CD14-positive monocyte (primary cell): ENCODE measurements at regions not wholly inside any gene's neighbourhood (a gene's known extent, or its start where the extent isn't known, plus 50 kb on each side); places are given as distances from the start of the nearest gene placed in this dataset.

Experiments used
- DNase-seq, 3 donors: peaks; one replicate each; pipeline ENCODE4 v3.0.0-alpha.2; 2011 to 2022
- H2AFZ ChIP-seq: 2 replicates; pipeline ENCODE4 v1.6.0; 2012; ENCODE audit warnings: mild to moderate bottlenecking, low read depth, low read length, inconsistent platforms; ENCODE audit not compliant: insufficient read depth, poor library complexity, severe bottlenecking
- H3K27ac ChIP-seq, 2 donors: 1 replicate in 1 of 2; 2 replicates in 1 of 2; pipeline ENCODE4 v1.5.1; 2012 to 2013; ENCODE audit warnings: low read length in 2 of 2, control low read depth in 1 of 2, inconsistent platforms in 1 of 2, low read depth in 1 of 2, mild to moderate bottlenecking in 1 of 2
- H3K27me3 ChIP-seq, 2 donors: one replicate each; pipeline versions ENCODE4 v1.6.0 to v1.6.1; 2011 to 2013; ENCODE audit warnings: low read length in 2 of 2; ENCODE audit not compliant: control insufficient read depth in 2 of 2, insufficient read depth in 2 of 2
- H3K36me3 ChIP-seq, 2 donors: replicated peaks in 1 of 2; 1 replicate in 1 of 2; 2 replicates in 1 of 2; pipeline versions ENCODE4 v1.5.1 to v1.6.1; 2012 to 2013; ENCODE audit warnings: low read length in 2 of 2, control low read depth in 1 of 2, inconsistent platforms in 1 of 2, mild to moderate bottlenecking in 1 of 2; ENCODE audit not compliant: insufficient read depth in 2 of 2, control insufficient read depth in 1 of 2
- H3K4me1 ChIP-seq, 2 donors: 1 replicate in 1 of 2; 2 replicates in 1 of 2; pipeline versions ENCODE4 v1.5.1 to v1.6.1; 2012 to 2013; ENCODE audit warnings: low read length in 2 of 2, control low read depth in 1 of 2, inconsistent platforms in 1 of 2, mild to moderate bottlenecking in 1 of 2, moderate library complexity in 1 of 2; ENCODE audit not compliant: insufficient read depth in 2 of 2, control insufficient read depth in 1 of 2
- H3K4me2 ChIP-seq: replicated peaks from 2 replicates; pipeline ENCODE3; 2012; ENCODE audit warnings: low read length, moderate library complexity, mild to moderate bottlenecking; ENCODE audit not compliant: poor library complexity, severe bottlenecking; ENCODE audit errors: extremely low read depth
- H3K4me3 ChIP-seq, 3 experiments: fragments of 200-600 bp in 1 of 3; sonication (generic) in 1 of 3; replicated peaks in 1 of 3; 1 replicate in 2 of 3; 2 replicates in 1 of 3; pipeline ENCODE4 v1.5.1; 2011 to 2013; ENCODE audit warnings: low read length in 3 of 3, mild to moderate bottlenecking in 3 of 3, control low read depth in 2 of 3, low read depth in 2 of 3, inconsistent platforms in 1 of 3, moderate library complexity in 1 of 3
- H3K79me2 ChIP-seq: 2 replicates; pipeline ENCODE4 v1.6.0; 2012; ENCODE audit warnings: mild to moderate bottlenecking, control low read depth, inconsistent platforms, low read length, moderate library complexity; ENCODE audit not compliant: insufficient read depth
- H3K9ac ChIP-seq: 2 replicates; pipeline ENCODE4 v1.6.0; 2017; ENCODE audit warnings: low read length, mild to moderate bottlenecking; ENCODE audit not compliant: insufficient read depth, poor library complexity, severe bottlenecking
- H3K9me3 ChIP-seq, 2 donors: replicated peaks in 1 of 2; 1 replicate in 1 of 2; 2 replicates in 1 of 2; pipeline versions ENCODE4 v1.5.1 to v1.6.1; 2012 to 2013; ENCODE audit warnings: low read length in 2 of 2, control low read depth in 1 of 2; ENCODE audit not compliant: control insufficient read depth in 1 of 2, insufficient read depth in 1 of 2
- H4K20me1 ChIP-seq: 2 replicates; pipeline ENCODE4 v1.6.0; 2012; ENCODE audit warnings: mild to moderate bottlenecking, low read length, control low read depth, moderate library complexity; ENCODE audit not compliant: insufficient read depth
- H3K27ac Mint-ChIP-seq, 7 donors: one replicate each; pipeline ENCODE4 v1.8.0; 2020; ENCODE audit warnings: mild to moderate bottlenecking in 7 of 7, mixed read lengths in 7 of 7, moderate library complexity in 6 of 7, inconsistent platforms in 2 of 7
- H3K27me3 Mint-ChIP-seq, 3 donors: one replicate each; pipeline ENCODE4 v1.8.0; 2021 to 2022; ENCODE audit warnings: low read depth in 3 of 3, mild to moderate bottlenecking in 3 of 3, mixed read lengths in 3 of 3, moderate library complexity in 3 of 3, inconsistent platforms in 1 of 3
- H3K36me3 Mint-ChIP-seq, 2 donors: one replicate each; pipeline ENCODE4 v1.8.0; 2020; ENCODE audit warnings: mixed read lengths in 2 of 2, inconsistent platforms in 1 of 2, mild to moderate bottlenecking in 1 of 2
- H3K4me1 Mint-ChIP-seq: one replicate; pipeline ENCODE4 v1.8.0; 2020; ENCODE audit warnings: mild to moderate bottlenecking, mixed read lengths
- H3K4me3 Mint-ChIP-seq, 2 donors: one replicate each; pipeline ENCODE4 v1.8.0; 2020; ENCODE audit warnings: mild to moderate bottlenecking in 2 of 2, mixed read lengths in 2 of 2, moderate library complexity in 1 of 2
- H3K9me3 Mint-ChIP-seq, 7 donors: one replicate each; pipeline ENCODE4 v1.8.0; 2020 to 2022; ENCODE audit warnings: mixed read lengths in 7 of 7, mild to moderate bottlenecking in 6 of 7, moderate library complexity in 6 of 7, inconsistent platforms in 2 of 7
- CTCF ChIP-seq: fragments of 200-600 bp; IDR thresholded peaks from one replicate; pipeline ENCODE4 v1.8.0; 2022; ENCODE audit warnings: antibody characterized with exemption, mild to moderate bottlenecking
- WGBS: methylation state at CpG from one replicate; pipeline ENCODE4 v1.1.5; 2013; ENCODE audit warnings: missing lambda C conversion rate; ENCODE audit not compliant: insufficient coverage; 5-methylcytosine and 5-hydroxymethylcytosine counted together
- intact Hi-C, 2 donors: fragments of 100-400 bp; cut with micrococcal nuclease; formaldehyde crosslinking; loops; one replicate each; pipeline versions ENCODE4 v1.15.0 to v1.15.1; 2023

GRCh38 chr3:159245871-159246270 is 444.0 kb downstream of the MFSD1 start:
- H3K27ac Mint-ChIP-seq = no peak overlapping the region

GRCh38 chr3:159246385-159246784 is 444.5 kb downstream of the MFSD1 start:
- Histone ChIP-seq H4K20me1 (no peaks in the 10 kb centered on the region), H3K4me3 (no peak overlapping the region), H3K79me2 (no peaks in the 10 kb centered on the region), H3K27me3 (no peaks in the 10 kb centered on the region), H3K9me3 (no peaks in the 10 kb centered on the region), H2AFZ (no peak overlapping the region), H3K36me3 (no peaks in the 10 kb centered on the region), H3K27ac (no peak overlapping the region), H3K4me1 (no peaks in the 10 kb centered on the region), H3K9ac (no peak overlapping the region), H3K4me2 (no peak overlapping the region)
- intact Hi-C loops = no loop called here
- H3K9me3 Mint-ChIP-seq = peaks cover 0 to 1% (median 0%) of the 10 kb centered on the region in 7 donors
- H3K4me1 Mint-ChIP-seq = no peaks in the 10 kb centered on the region
- 76% methylated on average over 5 of the region's 5 CpGs for WGBS
- TF ChIP-seq CTCF = no peak
- no peak overlapping the region for H3K27ac Mint-ChIP-seq
- H3K27me3 Mint-ChIP-seq = no peaks in the 10 kb centered on the region
- no peak for DNase-seq
- H3K36me3 Mint-ChIP-seq = no peaks in the 10 kb centered on the region
- H3K4me3 Mint-ChIP-seq = no peak overlapping the region

More at GRCh38 chr3:159245871-159246270, 444.0 kb downstream of the MFSD1 start:
- Histone ChIP-seq H3K4me3 (no peak overlapping the region), H3K36me3 (no peaks in the 10 kb centered on the region), H2AFZ (no peak overlapping the region), H3K27ac (no peak overlapping the region), H4K20me1 (no peaks in the 10 kb centered on the region), H3K9me3 (no peaks in the 10 kb centered on the region), H3K4me2 (no peak overlapping the region), H3K4me1 (no peaks in the 10 kb centered on the region), H3K27me3 (no peaks in the 10 kb centered on the region), H3K9ac (no peak overlapping the region), H3K79me2 (no peaks in the 10 kb centered on the region)
- Mint-ChIP-seq H3K36me3 (no peaks in the 10 kb centered on the region), H3K9me3 (peaks cover 0 to 1% (median 0%) of the 10 kb centered on the region in 7 donors), H3K4me1 (no peaks in the 10 kb centered on the region), H3K27me3 (no peaks in the 10 kb centered on the region), H3K4me3 (no peak overlapping the region)
- no peak for DNase-seq
- intact Hi-C loops = no loop called here
- TF ChIP-seq CTCF = no peak
